ENCODE measurements at regions not wholly inside any gene's neighbourhood (a gene's known extent, or its start where the extent isn't known, plus 50 kb on each side); places are given as distances from the start of the nearest gene placed in this dataset.
"Not testable (repeated sequence)": the region's sequence is repeated elsewhere in the genome, so short reads cannot be mapped to it uniquely, and the experiment has no call there.

DNA sequence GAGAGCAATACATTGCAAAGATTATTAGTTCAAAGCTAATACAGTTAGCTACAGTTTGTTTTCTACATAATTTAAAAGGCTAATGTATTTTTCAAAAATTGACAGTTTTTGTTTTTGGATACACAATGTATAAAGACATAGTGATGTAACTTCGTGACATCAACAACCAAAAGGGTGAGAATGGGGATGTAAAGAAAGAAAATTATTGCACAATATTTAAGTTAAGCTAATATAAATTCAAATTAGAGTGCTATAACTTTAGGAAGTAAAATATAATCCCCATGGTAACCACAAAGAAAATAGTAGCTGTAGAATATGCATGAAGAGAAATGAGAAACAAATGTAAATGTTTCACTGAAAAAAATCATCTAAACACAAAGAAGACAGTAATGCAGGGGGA is 334.4 kb upstream of the DEPDC1 start:
- Histone ChIP-seq H3K4me3 (no peak overlapping the region), H3K27ac (no peak overlapping the region)
- WGBS, 2 donors: 0% methylated on average over 1 of the region's 1 CpG

DNA sequence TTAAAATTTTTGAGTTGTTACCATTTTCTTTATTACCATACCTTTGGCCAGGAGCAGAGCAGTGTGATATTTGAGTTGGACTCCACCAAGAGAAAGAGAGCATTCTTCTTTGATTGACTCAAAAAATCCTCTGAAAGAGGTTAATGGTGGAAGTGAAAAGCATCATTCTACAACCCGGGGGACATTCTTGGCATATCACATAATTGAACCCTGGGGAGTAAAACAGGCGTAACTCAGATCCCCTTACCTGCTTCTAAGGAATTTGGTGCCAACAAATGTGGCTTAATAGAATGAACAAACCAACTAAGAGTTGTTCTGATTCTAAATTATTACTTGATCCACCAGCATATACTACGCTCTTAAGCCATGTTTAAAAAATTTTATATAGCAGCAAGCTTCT is 351.1 kb upstream of the DEPDC1 start:
- no peak for TF ChIP-seq CTCF (IDR thresholded peaks at IDR 0.05)
- TF ChIP-seq POLR2A (IDR thresholded peaks at IDR 0.05): no peak
- TF ChIP-seq EP300 (IDR thresholded peaks at IDR 0.05): no peak
- Histone ChIP-seq H3K9me3 (no peaks in the 10 kb centered on the region), H3K27me3 (no peaks in the 10 kb centered on the region), H3K36me3 (no peaks in the 10 kb centered on the region), H3K4me3 (no peak overlapping the region), H3K4me1 (no peaks in the 10 kb centered on the region), H3K27ac (no peak overlapping the region)
- WGBS, 2 donors: 73 to 82% methylated on average over 3 of the region's 3 CpGs
- DNase-seq (ENCODE audit: low spot score in 2 of 2): no peak

More for the DNA sequence above, 334.4 kb upstream of the DEPDC1 start:
- H3K9me3 ChIP-seq: peaks cover 0 to 24% (median 2%) of the 10 kb centered on the region in 4 donors
- H3K27me3 ChIP-seq: no peaks in the 10 kb centered on the region
- H3K4me1 ChIP-seq: no peaks in the 10 kb centered on the region
- no peak for DNase-seq (ENCODE audit: low spot score in 2 of 2)
- TF ChIP-seq CTCF (IDR thresholded peaks at IDR 0.05) (no peak), EP300 (IDR thresholded peaks at IDR 0.05) (no peak), POLR2A (IDR thresholded peaks at IDR 0.05) (no peak)
- no peaks in the 10 kb centered on the region for H3K36me3 ChIP-seq

DNA sequence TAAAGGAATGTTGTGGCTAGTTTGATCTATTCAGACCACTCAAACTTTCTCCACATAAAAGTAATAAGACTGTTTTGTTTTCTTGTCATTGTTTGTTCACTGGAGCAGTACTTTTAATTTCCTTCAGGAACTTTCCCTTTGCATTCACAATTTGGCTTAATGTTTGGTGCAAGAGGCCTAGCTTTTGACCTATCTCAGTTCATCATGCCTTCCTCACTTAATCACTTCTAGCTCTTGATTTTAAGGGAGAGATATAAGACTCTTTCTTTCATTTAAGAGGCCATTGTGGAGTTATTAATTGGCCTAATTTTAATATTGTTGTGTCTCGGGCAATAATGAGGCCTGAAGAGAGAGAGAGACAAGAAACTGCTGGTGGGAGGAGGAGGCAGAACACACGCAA is 371.7 kb upstream of the DEPDC1 start:
- Histone ChIP-seq H3K36me3 (no peaks in the 10 kb centered on the region), H3K4me3 (no peak overlapping the region), H3K9me3 (peaks cover 0 to 13% (median 1%) of the 10 kb centered on the region in 4 donors), H3K27me3 (no peaks in the 10 kb centered on the region), H3K27ac (no peak overlapping the region), H3K4me1 (no peaks in the 10 kb centered on the region)
- 79 to 82% methylated on average over 2 of the region's 2 CpGs for WGBS, 2 donors
- no peak for DNase-seq (ENCODE audit: low spot score in 2 of 2)
- TF ChIP-seq EP300 (IDR thresholded peaks at IDR 0.05): no peak
- no peak for TF ChIP-seq POLR2A (IDR thresholded peaks at IDR 0.05)
- no peak for TF ChIP-seq CTCF (IDR thresholded peaks at IDR 0.05)

- no peak for TF ChIP-seq EP300 (IDR thresholded peaks at IDR 0.05)
- no peak for TF ChIP-seq CTCF (IDR thresholded peaks at IDR 0.05)
- no peak for TF ChIP-seq POLR2A (IDR thresholded peaks at IDR 0.05)
- peaks cover 0 to 23% (median 2%) of the 10 kb centered on the region in 4 donors for H3K9me3 ChIP-seq
- no peaks in the 10 kb centered on the region for H3K4me1 ChIP-seq
- no peak overlapping the region for H3K4me3 ChIP-seq
- no peaks in the 10 kb centered on the region for H3K27me3 ChIP-seq
- no peak overlapping the region for H3K27ac ChIP-seq
- WGBS, 2 donors: 86% methylated on average over 2 of the region's 2 CpGs
- no peaks in the 10 kb centered on the region for H3K36me3 ChIP-seq
- no peak for DNase-seq (ENCODE audit: low spot score in 2 of 2)
These were observed 376.3 kb upstream of the DEPDC1 start for GRCh38 chr1:68873144-68873543.

DNA sequence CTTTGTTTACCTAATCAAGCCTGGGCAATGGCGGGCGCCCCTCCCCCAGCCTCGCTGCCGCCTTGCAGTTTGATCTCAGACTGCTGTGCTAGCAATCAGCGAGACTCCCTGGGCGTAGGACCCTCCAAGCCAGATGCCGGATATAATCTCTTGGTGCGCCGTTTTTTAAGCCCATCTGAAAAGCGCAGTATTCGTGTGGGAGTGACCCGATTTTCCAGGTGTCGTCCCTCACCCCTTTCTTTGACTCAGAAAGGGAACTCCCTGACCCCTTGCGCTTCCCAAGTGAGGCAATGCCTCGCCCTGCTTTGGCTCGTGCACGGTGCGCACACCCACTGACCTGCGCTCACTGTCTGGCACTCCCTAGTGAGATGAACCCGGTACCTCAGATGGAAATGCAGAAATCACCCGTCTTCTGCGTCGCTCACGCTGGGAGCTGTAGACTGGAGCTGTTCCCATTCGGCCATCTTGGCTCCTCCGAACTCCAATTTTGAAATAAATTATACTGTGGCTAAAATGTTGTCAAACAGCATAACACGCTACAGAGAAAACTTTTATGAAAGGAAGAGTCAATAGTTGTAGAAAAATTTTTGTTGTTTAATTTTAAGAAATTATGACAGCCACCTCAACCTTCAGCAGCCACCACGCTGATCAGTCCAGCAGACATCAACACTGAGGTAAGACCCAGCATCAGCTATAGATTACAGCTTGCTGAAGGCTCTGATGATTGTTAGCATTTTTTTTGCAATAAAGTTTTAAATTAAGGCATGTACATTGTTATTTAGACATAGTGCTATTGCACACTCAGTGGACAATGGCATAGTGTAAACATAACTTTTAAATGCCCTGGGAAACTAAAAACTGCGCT is 384.7 kb upstream of the DEPDC1 start:
- not testable (repeated sequence) for H3K9me3 ChIP-seq; H3K36me3 ChIP-seq; H3K27me3 ChIP-seq; DNase-seq (ENCODE audit: low spot score in 2 of 2); H3K27ac ChIP-seq; H3K4me3 ChIP-seq; H3K4me1 ChIP-seq
- WGBS, 2 donors: 86 to 90% methylated on average over 26 to 28 of the region's 29 CpGs
